Esophagus muscularis mucosa (tissue), 4 donors: ENCODE measurements at regions not wholly inside any gene's neighbourhood (a gene's known extent, or its start where the extent isn't known, plus 50 kb on each side); places are given as distances from the start of the nearest gene placed in this dataset.

ENCODE experiments used
- DNase-seq: peaks from one replicate; pipeline ENCODE4 v3.0.0-alpha.2; 2017; ENCODE audit errors: extremely low spot score
- H3K27ac ChIP-seq, 4 donors: fragments of 200-600 bp; sonication (generic); replicated peaks in 1 of 4; 1 replicate in 3 of 4; 2 replicates in 1 of 4; pipeline ENCODE4 v1.5.1; 2016 to 2019; ENCODE audit warnings: mild to moderate bottlenecking in 1 of 4
- H3K27me3 ChIP-seq, 4 donors: fragments of 200-600 bp; sonication (generic); one replicate each; pipeline versions ENCODE4 v1.5.1 to v1.6.0; 2016 to 2019
- H3K36me3 ChIP-seq, 4 donors: fragments of 200-600 bp; sonication (generic); one replicate each; pipeline ENCODE4 v1.5.1; 2016 to 2019
- H3K4me1 ChIP-seq, 4 donors: fragments of 200-600 bp; sonication (generic); one replicate each; pipeline ENCODE4 v1.5.1; 2016 to 2019
- H3K4me3 ChIP-seq, 4 donors: fragments of 200-600 bp; sonication (generic); 1 replicate in 2 of 4; 2 replicates in 2 of 4; pipeline ENCODE4 v1.5.1; 2016 to 2019; ENCODE audit warnings: mild to moderate bottlenecking in 4 of 4, moderate library complexity in 1 of 4
- H3K9me3 ChIP-seq, 4 donors: fragments of 200-600 bp; sonication (generic); 1 replicate in 3 of 4; 2 replicates in 1 of 4; pipeline ENCODE4 v1.5.1; 2016 to 2019
- CTCF ChIP-seq, 3 experiments: fragments of 200-600 bp in 2 of 3; fragments of 450-650 bp in 1 of 3; sonication (generic) in 2 of 3; IDR thresholded peaks; one replicate each; pipeline ENCODE4 v1.5.1; 2017 to 2019; ENCODE audit warnings: antibody characterized with exemption in 3 of 3, mild to moderate bottlenecking in 2 of 3, moderate library complexity in 1 of 3
- EP300 ChIP-seq: sonication (generic); formaldehyde crosslinking; IDR thresholded peaks from one replicate; pipeline ENCODE4 v1.6.1; 2017; ENCODE audit warnings: antibody characterized with exemption
- POLR2A ChIP-seq: fragments of 450-650 bp; IDR thresholded peaks from one replicate; pipeline ENCODE4 v1.6.1; 2017; ENCODE audit warnings: antibody characterized with exemption, moderate library complexity, mild to moderate bottlenecking, low read depth
- POLR2AphosphoS5 ChIP-seq, 2 donors: sonication (generic); formaldehyde crosslinking; IDR thresholded peaks; one replicate each; pipeline ENCODE4 v1.6.1; 2017; ENCODE audit warnings: antibody characterized with exemption in 2 of 2
- WGBS: methylation state at CpG from one replicate; pipeline ENCODE4 v1.1.5; 2018; 5-methylcytosine and 5-hydroxymethylcytosine counted together
- intact Hi-C: fragments of 100-400 bp; cut with DNase I; formaldehyde crosslinking; loops from one replicate; pipeline ENCODE4 v1.15.1; 2023

- H3K4me3 ChIP-seq: no peak overlapping the region
- H3K9me3 ChIP-seq: no peaks in the 10 kb centered on the region
- WGBS: 70% methylated on average over 12 of the region's 12 CpGs
- TF ChIP-seq POLR2A: no peak
- TF ChIP-seq CTCF (IDR thresholded peaks at IDR 0.05): no peak
- no peak for TF ChIP-seq EP300
- no peak for TF ChIP-seq POLR2AphosphoS5 (IDR thresholded peaks at IDR 0.05)
- no peak overlapping the region for H3K27ac ChIP-seq
- H3K36me3 ChIP-seq: no peaks in the 10 kb centered on the region
- DNase-seq: no peak
- peaks cover 0 to 8% (median 0%) of the 10 kb centered on the region in 4 donors for H3K4me1 ChIP-seq
- intact Hi-C loops: no loop called here
- H3K27me3 ChIP-seq: peaks cover 0 to 67% (median 0%) of the 10 kb centered on the region in 4 donors
Measured at GRCh38 chr20:59448851-59449444, 148.5 kb downstream of the EDN3 start.

- no peaks in the 10 kb centered on the region for H3K9me3 ChIP-seq
- peaks cover 0 to 17% (median 9%) of the 10 kb centered on the region in 4 donors for H3K4me1 ChIP-seq
- no peak for DNase-seq
- WGBS: 73% methylated on average over 8 of the region's 8 CpGs
- H3K27ac ChIP-seq: no peak overlapping the region
- H3K27me3 ChIP-seq: peaks cover 0 to 45% (median 0%) of the 10 kb centered on the region in 4 donors
- intact Hi-C loops: no loop called here
- TF ChIP-seq POLR2AphosphoS5 (IDR thresholded peaks at IDR 0.05): no peak
- no peak for TF ChIP-seq CTCF (IDR thresholded peaks at IDR 0.05)
- TF ChIP-seq POLR2A: no peak
- no peak for TF ChIP-seq EP300
- no peaks in the 10 kb centered on the region for H3K36me3 ChIP-seq
- H3K4me3 ChIP-seq: no peak overlapping the region
Measured at GRCh38 chr20:59451066-59451630, 150.7 kb downstream of the EDN3 start.

- peaks cover 0 to 17% (median 9%) of the 10 kb centered on the region in 4 donors for H3K4me1 ChIP-seq
- H3K9me3 ChIP-seq: no peaks in the 10 kb centered on the region
- WGBS: 63% methylated on average over 4 of the region's 4 CpGs
- DNase-seq: no peak
- no peak overlapping the region for H3K4me3 ChIP-seq
- no peaks in the 10 kb centered on the region for H3K36me3 ChIP-seq
- peaks cover 0 to 47% (median 0%) of the 10 kb centered on the region in 4 donors for H3K27me3 ChIP-seq
- intact Hi-C loops: no loop called here
- no peak overlapping the region for H3K27ac ChIP-seq
- TF ChIP-seq EP300: no peak
- TF ChIP-seq POLR2AphosphoS5 (IDR thresholded peaks at IDR 0.05): no peak
- no peak for TF ChIP-seq POLR2A
- no peak for TF ChIP-seq CTCF (IDR thresholded peaks at IDR 0.05)
Measured at GRCh38 chr20:59451641-59452040, 151.2 kb downstream of the EDN3 start.

GRCh38 chr20:59452856-59453255 is 151.5 kb upstream of the PHACTR3 start:
- TF ChIP-seq EP300 (no peak), CTCF (IDR thresholded peaks at IDR 0.05) (no peak), POLR2A (no peak), POLR2AphosphoS5 (IDR thresholded peaks at IDR 0.05) (no peak)
- 90% methylated on average over 13 of the region's 13 CpGs for WGBS
- intact Hi-C loops: no loop called here
- Histone ChIP-seq H3K27ac (no peak overlapping the region), H3K4me3 (no peak overlapping the region), H3K27me3 (peaks cover 0 to 47% (median 0%) of the 10 kb centered on the region in 4 donors), H3K36me3 (no peaks in the 10 kb centered on the region), H3K4me1 (peaks cover 0 to 17% (median 9%) of the 10 kb centered on the region in 4 donors), H3K9me3 (no peaks in the 10 kb centered on the region)
- no peak for DNase-seq
